ENCODE measurements at regions not wholly inside any gene's neighbourhood (a gene's known extent, or its start where the extent isn't known, plus 50 kb on each side); places are given as distances from the start of the nearest gene placed in this dataset.

DNA sequence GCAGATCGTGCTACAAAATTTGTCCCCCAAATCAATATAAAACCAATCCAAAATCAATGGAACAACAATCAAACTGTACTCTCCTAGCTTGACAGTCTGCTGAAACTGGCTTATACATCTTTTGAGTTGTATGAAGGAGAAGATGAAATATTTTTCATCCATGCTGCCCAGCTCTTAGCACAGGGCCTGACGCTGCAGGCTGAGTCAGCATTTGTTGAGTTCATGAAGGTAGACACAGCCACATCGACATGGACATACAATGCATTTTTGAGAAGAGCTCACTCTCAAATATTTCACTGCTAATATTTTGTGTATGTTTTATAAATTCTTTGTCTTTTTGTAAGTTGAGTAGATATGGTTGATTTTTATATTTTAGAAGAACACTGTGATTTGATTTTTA, 327.3 kb downstream of the OTOL1 start:
- ChIA-PET POLR2A (no interaction called here), CTCF (no interaction called here)
- Histone ChIP-seq H3K9me3 (ENCODE audit: control insufficient read depth, insufficient read depth, low read depth, low read length) (no peaks in the 10 kb centered on the region), H3K4me3 (ENCODE audit: low read depth, low read length) (no peak overlapping the region), H3K27ac (ENCODE audit: extremely low read depth, low read depth, low read length) (no peak overlapping the region), H3K4me1 (ENCODE audit: control insufficient read depth, insufficient read depth, low read length) (no peaks in the 10 kb centered on the region), H3K36me3 (ENCODE audit: control insufficient read depth in 2 of 2, insufficient read depth in 1 of 2, low read length in 2 of 2) (no peaks in the 10 kb centered on the region)
- TF ChIP-seq ZNF518A (tag by site-specific recombination; conservative IDR thresholded peaks at IDR 0.05; ENCODE audit: low read depth) (no peak), ZNF621 (tag by site-specific recombination; IDR thresholded peaks at IDR 0.05) (no peak), ZNF785 (tag by site-specific recombination; IDR thresholded peaks at IDR 0.05) (no peak), ZNF138 (tag by site-specific recombination; IDR thresholded peaks at IDR 0.05; ENCODE audit: borderline replicate concordance) (no peak), ZBTB7A (tag by site-specific recombination; IDR thresholded peaks at IDR 0.05; ENCODE audit: low read depth) (no peak), KLF8 (tag by site-specific recombination; IDR thresholded peaks at IDR 0.05) (no peak), ZNF701 (tag by site-specific recombination; IDR thresholded peaks at IDR 0.05) (no peak), ZNF239 (tag by site-specific recombination; IDR thresholded peaks at IDR 0.05) (no peak), CTCF (tag by site-specific recombination; IDR thresholded peaks at IDR 0.05) (no peak), KLF7 (tag by site-specific recombination; IDR thresholded peaks at IDR 0.05; ENCODE audit: borderline replicate concordance) (no peak), ZNF423 (tag by site-specific recombination; IDR thresholded peaks at IDR 0.05) (no peak), ZBTB8A (tag by site-specific recombination; IDR thresholded peaks at IDR 0.05) (no peak), ZNF132 (tag by site-specific recombination; IDR thresholded peaks at IDR 0.05; ENCODE audit: borderline replicate concordance) (no peak), YY1 (tag by site-specific recombination; IDR thresholded peaks at IDR 0.05) (no peak), ZNF76 (tag by site-specific recombination; IDR thresholded peaks at IDR 0.05; ENCODE audit: borderline replicate concordance, low read depth) (no peak)
- TF ChIP-seq, protein P1, sequence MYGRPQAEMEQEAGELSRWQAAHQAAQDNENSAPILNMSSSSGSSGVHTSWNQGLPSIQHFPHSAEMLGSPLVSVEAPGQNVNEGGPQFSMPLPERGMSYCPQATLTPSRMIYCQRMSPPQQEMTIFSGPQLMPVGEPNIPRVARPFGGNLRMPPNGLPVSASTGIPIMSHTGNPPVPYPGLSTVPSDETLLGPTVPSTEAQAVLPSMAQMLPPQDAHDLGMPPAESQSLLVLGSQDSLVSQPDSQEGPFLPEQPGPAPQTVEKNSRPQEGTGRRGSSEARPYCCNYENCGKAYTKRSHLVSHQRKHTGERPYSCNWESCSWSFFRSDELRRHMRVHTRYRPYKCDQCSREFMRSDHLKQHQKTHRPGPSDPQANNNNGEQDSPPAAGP (tag by site-specific recombination; IDR thresholded peaks at IDR 0.05): no peak
- TF ChIP-seq, protein P2, sequence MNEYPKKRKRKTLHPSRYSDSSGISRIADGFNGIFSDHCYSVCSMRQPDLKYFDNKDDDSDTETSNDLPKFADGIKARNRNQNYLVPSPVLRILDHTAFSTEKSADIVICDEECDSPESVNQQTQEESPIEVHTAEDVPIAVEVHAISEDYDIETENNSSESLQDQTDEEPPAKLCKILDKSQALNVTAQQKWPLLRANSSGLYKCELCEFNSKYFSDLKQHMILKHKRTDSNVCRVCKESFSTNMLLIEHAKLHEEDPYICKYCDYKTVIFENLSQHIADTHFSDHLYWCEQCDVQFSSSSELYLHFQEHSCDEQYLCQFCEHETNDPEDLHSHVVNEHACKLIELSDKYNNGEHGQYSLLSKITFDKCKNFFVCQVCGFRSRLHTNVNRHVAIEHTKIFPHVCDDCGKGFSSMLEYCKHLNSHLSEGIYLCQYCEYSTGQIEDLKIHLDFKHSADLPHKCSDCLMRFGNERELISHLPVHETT (tag by site-specific recombination; IDR thresholded peaks at IDR 0.05): no peak

DNA sequence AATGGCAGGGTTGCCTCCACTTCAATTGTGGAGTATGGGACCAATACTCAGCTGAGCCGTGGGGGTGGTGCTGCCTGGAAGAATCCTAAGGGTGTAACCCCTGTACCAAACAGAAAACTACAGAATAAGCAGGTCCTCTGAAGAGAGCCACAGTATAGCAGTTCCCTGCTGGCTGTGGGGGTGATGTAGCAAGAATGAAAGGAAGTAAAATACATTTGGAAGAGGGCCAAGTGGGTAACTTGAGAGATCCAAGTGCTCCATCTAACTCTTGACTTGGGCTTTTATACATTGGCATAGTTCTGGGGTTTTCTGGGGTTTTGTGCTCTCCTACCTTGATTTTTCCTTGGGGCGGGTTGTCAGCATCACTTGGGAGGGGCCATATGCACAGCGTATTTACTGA, 341.4 kb downstream of the OTOL1 start:
- POLR2A ChIA-PET: no interaction called here
- TF ChIP-seq FEZF1 (tag by site-specific recombination; IDR thresholded peaks at IDR 0.05): no peak
- no peak for TF ChIP-seq ZNF596 (tag by site-specific recombination; IDR thresholded peaks at IDR 0.05)
- CTCF ChIA-PET: no interaction called here
- Histone ChIP-seq H3K4me3 (ENCODE audit: low read depth, low read length) (no peak overlapping the region), H3K9me3 (ENCODE audit: control insufficient read depth, insufficient read depth, low read depth, low read length) (no peaks in the 10 kb centered on the region), H3K27ac (ENCODE audit: extremely low read depth, low read depth, low read length) (no peak overlapping the region), H3K36me3 (ENCODE audit: control insufficient read depth in 2 of 2, insufficient read depth in 1 of 2, low read length in 2 of 2) (no peaks in the 10 kb centered on the region), H3K4me1 (ENCODE audit: control insufficient read depth, insufficient read depth, low read length) (no peaks in the 10 kb centered on the region)
